GM18907 (cell line): ENCODE measurements at regions not wholly inside any gene's neighbourhood (a gene's known extent, or its start where the extent isn't known, plus 50 kb on each side); places are given as distances from the start of the nearest gene placed in this dataset.
"Not testable (repeated sequence)": the region's sequence is repeated elsewhere in the genome, so short reads cannot be mapped to it uniquely, and the experiment has no call there.

Experiments used
- ATAC-seq: cut with Tn5 transposase; IDR thresholded peaks from one replicate; pipeline ENCODE4 v1.9.1; 2021; ENCODE audit warnings: mild to moderate bottlenecking, moderate library complexity; ENCODE audit not compliant: unreplicated experiment

DNA sequence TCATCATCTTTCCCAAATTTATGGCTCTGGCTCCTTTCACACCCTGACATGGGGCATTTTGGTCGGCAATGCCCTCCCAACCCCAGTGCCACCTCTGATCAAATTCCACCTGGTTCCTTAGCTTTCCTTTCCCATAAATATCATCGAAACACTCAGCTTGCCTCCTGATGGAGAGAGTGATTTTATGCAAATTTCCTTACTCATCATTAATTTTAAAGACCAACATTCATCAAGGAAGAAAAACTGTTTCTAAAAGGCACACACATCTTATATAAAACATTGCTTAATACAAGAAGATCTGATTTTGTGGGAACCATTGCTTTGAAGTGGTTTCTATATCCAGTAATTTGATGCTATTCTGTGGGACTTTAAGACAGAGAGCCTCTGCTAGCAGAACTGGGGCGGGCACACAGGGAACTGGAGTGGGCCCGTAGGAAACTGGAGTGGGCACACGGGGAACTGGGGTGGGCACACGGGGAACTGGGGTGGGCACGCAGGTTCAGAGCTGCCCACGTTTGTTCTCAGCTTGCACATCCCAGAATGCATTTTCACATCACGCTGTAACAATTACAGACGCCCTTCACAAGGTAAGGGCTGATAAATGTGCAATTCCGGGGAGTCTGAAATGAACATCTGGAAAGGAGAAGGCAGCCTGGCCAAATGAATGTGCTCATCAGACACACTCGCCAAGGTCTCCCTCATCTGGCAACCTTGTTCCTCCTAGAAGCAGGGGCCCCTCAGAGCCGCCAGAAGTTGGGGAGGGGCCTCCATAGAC lies 174.2 kb downstream of the RTP5 start:
- no peak for ATAC-seq

DNA sequence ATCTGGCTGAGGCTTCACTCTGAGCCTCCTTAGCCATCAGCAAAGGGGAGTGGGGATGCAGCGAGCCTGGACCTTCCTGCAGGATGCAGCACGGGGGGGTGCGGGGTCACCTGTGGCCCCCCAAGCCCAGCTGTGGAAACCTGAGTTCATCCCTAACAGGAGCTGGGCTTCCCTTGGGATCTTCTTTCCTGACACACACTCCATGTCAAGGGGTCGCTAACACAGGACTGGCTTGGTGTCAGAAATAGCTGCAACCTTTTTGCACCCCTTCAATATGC lies 174.7 kb downstream of the RTP5 start:
- ATAC-seq: no peak

DNA sequence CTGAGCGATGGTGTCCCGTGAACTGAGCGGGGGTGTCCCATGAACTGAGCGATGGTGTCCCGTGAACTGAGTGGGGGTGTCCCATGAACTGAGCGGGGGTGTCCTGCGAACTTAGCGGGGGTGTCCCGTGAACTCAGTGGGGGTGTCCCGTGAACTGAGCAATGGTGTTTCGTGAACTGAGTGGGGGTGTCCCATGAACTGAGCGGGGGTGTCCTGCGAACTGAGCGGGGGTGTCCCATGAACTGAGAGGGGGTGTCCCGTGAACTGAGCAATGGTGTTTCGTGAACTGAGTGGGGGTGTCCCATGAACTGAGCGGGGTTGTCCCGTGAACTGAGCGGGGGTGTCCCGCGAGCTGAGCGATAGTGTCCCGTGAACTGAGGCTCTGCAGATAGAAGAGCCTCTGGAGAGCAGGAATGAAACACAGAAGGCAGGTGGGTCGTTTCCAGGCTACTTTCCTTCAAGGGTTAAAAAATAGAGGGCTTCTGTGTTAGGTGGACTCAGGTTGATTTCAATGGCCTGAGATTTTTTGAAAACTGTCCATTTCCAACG lies 176.1 kb downstream of the RTP5 start:
- not testable (repeated sequence) for ATAC-seq

DNA sequence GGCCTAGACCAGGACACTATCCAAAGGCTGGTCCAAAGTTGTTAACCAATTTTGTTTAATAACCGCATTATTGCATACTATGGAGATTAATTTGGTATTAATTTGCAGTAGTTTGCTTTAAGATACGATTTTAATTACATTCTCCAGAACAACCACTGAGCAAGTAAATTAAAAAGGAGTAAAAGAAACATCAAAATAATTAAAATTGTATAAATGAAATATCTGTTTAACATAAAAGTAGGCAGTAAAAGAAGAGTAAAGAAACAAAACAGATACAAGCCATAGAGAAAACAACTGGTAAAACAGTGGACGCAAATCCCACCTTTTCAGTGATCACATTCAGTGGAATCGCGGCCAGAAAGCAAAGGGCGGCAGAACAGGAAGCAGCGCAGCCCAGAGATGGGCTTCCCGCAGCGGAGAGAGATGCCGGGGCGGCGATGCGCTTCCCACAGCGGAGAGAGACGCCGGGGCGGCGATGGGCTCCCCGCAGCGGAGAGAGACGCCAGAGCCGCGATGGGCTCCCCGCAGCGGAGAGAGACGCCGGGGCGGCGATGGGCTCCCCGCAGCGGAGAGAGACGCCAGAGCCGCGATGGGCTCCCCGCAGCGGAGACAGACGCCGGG lies 176.8 kb downstream of the RTP5 start:
- ATAC-seq: no peak

DNA sequence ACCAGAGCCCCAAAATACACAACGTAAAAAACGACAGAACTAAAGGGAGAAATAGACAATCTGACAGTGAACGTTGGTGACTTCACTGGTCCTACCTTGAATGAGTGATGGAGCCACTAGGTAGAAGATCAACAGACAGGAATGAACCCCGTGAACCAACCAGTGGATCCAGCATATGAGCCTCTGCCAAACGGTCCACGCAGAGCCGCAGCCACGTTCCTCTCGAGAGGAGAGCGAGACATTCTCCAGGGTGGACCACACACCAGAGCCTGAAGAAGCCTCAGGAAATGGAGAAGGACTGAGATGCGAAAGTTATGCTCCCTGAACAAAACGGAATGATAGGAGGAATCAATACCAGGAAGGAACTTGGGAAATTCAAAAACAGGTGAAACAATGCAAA lies 178.4 kb downstream of the RTP5 start:
- no peak for ATAC-seq

DNA sequence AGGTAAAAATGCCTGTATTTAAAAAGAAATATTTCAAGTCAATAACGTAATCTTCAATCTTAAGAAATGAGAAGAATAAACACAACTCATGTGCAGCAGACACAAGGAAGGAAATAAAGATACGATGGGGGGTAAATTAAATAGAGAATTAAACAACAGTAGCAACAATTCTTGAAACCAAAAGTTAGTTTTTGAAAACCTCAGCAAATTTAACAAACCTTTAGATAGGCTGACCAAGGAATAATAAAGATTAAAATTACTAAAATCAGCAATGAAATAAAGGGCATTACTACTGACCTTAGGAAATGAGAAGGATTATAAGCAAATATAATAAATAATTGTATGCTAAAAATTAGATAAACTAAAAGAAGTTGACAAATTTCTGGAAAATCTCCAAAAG lies 178.9 kb downstream of the RTP5 start:
- no peak for ATAC-seq

DNA sequence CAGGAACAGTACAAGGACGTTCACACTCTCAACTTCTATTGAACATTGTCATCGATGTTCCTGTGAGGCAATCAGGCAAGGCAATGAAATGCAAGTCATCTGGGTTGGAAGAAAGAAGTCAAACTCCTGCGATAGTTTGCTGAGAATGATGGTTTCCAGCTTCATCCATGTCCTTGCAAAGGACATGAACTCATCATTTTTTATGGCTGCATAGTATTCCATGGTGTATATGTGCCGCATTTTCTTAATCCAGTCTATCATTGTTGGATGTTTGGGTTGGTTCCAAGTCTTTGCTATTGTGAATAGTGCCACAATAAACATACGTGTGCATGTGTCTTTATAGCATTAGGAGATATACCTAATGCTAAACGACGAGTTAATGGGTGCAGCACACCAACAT lies 180.0 kb downstream of the RTP5 start:
- not testable (repeated sequence) for ATAC-seq

DNA sequence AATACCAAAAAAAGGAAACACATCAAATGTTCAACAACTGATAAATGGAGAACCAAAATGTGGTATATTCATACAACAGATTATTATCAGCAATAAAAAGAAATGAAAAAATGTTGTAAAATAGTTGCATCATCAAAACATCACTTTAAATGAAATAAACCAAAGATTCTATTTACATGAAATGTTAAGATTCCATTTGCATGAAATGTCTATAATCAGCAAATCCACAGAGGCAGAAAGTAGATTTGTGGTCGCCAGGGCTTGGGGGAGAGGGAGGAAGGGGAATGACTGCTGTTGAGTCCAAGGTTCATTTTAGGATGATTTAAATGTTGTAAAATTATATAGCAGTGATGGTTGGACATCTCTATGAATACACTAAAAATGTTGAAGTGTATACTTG lies 181.9 kb downstream of the RTP5 start:
- ATAC-seq: no peak

DNA sequence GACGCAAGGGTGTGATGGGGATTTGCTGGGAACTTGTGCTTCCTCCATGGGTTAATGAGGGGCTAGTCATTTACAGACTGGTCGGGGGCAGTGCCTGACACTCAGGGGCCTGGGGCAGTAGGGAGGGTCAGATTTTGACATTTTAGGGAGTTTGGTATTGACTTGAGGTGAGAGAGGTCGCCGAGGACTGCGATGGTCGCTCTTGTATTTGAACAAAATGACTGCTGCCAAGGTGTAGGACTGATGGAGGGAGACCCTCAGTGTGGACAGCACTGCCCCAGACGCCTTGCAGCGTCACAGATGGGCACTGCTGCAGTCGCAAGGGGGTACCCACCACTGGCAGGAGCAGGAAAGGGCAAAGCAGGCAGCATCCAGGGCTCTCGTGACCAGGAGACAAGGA lies 182.9 kb downstream of the RTP5 start:
- ATAC-seq: no peak

DNA sequence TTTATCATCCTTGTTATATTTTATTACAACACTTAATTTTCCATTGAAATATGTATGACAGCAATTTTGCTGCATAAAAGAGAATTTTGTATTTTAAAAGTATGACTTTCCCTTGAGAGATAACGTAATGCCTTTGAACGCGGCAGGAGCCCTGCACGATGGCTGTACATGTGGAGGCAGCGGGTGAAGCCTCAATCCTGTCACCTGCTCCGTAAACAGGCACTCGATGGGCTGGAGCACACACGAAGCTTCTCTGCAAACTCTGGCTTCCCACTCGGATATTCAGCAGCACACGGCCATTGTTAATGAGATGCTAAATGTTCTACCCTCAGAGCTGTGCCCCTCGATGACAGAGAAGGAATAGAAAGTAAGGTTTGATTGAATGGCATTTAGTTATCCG lies 184.4 kb downstream of the RTP5 start:
- ATAC-seq: no peak

DNA sequence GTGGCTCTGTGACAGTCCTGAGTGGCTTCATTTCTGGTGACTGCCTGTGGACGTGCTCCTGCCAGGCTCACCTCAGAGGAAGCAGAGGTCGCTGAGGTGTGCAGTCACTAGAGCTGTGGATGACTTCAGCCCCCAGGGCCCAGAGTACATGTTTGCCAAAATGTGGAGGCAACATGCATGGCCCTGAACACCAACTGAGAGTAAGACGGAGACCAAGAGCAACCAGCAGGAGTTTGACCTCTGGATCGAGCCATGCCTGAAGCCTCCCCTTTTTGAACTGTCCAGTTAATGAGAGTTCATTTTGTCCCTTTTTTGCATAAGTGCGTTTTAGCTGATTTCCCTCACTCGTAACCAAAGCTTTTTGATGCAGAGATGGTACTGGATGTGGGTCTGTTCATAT lies 184.9 kb downstream of the RTP5 start:
- ATAC-seq: no peak

DNA sequence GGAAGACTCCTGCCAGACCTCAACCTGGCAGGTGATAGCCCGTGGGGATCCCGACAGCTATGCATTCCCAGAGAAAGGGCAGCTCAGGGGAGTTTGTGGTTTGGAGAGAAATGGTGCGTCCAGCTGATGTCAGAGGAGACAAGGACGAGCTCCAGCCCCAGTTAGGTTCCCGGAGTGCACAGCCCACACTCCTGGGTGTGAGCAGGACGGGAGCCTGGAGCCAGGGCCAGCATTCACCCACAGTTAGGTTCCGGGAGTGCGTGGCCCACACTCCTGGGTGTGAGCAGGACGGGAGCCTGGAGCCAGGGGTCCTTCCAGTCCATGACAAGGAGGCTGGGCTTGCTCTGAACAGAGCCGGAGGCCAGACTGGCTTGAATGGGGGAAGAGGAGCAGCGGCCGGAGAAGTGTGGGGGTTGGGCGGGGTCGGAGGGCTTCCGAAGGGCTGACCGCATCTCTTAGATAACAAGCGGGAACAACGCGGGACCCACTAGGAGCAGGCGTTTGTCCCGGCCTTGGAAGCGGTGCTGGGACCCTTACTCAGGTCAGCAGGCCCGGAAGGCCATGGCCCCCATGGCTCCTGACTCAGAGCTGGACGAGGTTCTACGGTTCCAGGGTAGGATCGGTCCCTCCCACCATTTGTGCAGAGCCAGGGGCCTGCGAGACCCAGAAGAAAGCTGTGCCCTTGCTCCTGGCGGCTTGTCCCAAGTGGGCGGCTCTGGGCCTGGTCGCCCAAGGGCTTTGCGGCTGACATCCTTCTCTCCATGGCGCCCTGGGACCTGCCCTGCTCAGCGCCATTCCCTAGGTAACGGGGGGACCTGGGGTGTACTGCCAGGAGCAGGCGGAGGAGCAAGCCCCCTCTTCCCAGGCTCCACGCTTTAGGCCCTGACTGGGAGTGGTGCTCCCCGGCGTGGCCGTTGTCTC lies 185.6 kb downstream of the RTP5 start:
- no peak for ATAC-seq

DNA sequence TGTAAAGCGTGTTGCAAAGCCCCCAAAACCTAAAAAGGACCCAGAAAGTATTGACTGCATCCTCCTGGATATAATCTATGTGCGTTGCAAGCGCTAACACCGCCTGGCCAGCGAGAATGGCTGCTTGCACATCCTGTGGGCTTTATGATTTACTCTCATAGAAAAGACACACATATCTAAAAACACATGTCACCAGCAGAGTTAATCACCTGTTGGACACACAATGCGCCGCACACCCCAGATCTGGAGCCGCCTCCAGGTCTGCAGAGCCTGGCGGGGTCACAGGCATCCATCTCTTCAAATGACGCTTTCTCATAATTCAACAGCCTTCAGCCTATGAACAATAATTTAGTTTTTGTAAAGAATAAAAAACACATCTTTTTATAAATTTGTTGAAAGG lies 186.5 kb downstream of the RTP5 start:
- ATAC-seq: no peak

DNA sequence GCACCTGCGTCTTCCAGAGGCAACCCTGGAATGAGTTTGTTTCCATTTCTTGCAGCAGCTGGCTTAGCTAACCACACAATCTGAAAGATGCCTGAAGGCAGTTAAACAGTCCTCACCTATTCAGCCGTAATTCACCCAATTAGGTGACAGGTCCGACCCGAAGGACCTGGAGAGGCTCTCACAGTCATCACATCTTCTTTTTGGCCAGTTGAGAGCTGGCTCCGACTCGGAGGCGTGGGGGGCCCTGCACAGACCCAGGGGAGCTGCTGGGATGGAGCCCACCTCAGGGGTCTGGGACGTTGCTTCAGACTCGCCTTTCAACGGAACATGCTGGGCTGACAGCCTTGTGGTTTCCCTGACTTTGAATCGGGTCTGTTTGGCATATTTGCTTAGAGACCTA lies 187.3 kb downstream of the RTP5 start:
- ATAC-seq: no peak

DNA sequence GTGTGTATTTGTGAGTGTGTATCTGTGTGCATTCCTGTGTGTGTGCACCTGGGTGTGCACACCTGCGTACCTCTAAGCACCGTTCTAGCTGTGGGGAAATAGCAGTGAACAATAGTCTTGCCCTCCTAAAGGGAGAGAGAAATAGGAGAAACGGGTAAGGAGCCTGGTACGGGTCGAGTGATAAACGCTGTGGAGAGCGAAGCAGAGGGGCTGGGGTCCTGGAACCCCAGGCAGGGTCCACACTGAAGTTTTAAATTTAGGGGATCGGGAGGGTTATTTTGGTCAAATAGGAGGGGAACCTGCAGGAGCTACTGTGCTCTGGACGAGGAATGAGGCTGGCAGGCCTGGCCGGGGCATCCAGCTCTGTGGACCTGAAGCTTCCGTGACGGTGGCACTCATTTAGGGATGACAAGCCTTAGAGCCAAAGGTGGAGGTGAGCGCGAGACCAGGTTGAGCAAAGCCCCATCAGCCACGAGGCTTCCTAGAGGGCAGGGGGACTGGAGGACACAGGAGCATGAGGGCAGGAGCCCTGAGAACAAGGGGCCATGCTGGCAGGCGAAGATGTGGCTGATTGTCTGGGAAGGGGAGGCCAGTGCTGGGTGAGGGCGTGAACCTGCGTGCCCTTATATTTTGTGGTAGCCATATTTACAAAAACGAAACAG lies 188.0 kb downstream of the RTP5 start:
- ATAC-seq: no peak

DNA sequence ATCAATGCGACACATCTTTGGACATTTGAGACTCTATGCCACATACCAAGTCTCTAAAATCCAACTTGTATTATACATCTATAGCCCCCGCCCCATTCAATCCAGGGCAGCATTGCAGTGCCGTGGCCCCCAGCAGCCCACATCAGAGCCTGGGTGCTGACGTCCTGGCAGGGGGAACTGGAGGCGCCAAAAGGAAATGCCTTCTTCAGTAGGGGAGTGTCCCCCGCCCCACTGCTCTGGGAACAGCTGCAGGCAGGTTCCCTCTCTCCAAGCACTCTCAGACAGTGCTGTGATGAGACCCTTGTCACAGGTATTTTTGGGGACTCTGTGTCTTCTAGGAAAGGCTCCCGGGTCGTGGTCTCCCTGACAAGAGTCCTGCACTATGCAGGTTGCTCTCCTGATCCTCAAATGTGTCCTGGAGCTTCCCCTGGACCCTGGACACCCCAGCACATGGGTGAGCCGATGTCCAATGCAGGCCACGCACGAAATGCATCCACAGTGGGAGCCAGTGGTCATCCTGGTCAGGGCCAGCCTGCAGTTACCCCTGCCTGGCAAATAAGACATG lies 188.7 kb downstream of the RTP5 start:
- ATAC-seq: no peak

DNA sequence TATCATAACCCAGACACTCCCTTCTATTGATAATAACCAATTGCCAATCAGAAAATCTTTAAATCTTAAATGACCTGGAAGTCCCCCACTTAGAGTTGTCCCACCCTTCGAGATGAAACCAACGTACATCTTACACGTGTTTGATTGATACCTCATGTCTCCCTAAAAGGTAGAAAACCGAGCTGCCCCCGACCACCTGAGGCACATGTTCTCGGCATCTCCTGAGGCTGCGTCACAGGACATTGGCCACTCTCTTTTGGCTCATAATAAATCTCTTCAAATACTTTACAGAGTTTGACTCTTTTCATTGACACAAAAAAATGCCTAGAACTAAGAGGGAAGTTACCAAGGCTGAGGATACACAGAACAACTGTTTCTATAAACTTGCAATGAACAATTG lies 190.0 kb downstream of the RTP5 start:
- no peak for ATAC-seq

DNA sequence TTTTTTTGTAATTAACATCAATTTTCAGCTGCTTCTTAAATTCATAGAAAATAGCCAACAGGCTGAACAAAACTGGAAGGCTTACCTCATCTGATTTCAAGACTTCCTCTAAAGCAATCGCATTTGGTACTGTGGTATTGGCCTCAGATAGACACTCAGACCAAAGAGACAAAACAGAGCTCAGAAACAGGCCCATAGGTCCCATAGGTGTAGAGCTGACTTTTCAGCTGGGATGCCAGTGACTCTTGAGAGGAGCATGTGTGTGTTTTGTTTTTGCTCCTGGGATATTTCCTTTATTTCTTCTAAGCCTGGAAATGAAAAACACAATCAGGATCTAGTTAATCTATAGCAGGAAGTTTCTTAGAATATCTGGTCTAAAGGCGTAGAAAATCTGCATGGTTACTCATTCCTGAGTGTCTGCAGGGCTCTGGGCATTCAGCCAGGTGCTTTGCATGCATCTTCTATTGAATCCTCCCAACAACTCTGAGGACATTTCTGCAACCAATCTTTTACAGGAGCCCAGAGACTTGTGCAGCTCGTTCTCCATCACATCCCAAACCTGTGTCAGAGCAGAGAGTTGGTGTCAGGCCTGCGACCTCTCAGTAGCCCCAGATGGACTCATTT lies 190.8 kb downstream of the RTP5 start:
- no peak for ATAC-seq

DNA sequence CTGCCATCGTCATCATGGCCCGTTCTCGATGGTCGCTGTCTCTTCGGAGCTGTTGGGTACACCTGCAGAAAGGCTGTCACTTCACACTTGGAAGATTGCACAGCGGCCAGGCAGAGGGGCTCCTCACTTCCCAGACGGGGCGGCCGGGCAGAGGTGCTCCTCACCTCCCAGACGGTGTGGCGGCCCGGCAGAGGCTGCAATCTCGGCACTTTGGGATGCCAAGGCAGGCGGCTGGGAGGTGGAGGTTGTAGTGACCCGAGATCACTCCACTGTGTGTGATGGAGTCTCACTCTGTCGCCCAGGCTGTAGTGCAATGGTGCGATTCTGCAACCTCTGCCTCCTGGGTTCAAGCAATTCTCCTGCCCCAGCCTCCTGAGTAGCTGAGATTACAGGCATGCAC lies 192.4 kb downstream of the RTP5 start:
- not testable (repeated sequence) for ATAC-seq

DNA sequence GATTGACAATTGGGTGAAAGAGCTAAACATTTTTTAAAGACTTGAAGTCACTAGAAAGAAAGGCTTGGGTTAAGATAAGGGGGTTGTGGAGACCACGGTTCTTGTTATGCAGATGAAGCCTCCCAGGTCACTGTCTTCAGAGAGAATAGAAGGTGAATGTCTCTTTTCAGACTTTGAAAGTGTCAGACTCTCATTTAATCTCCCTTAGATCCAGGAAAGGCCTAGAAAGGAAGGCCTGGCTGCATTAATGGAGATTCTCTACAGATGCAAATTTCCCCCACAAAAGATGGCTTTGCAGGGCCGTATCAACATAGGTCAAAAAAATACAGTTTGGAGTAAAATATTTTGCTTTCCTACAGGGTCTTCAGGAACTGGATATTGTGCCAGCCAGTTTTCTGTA lies 193.9 kb downstream of the RTP5 start:
- no peak for ATAC-seq
